H1 (cell line): ENCODE measurements at regions not wholly inside any gene's neighbourhood (a gene's known extent, or its start where the extent isn't known, plus 50 kb on each side); places are given as distances from the start of the nearest gene placed in this dataset.

Source experiments
- ASH2L ChIP-seq: fragments of 200-600, 300-600 bp; sonication (generic); IDR thresholded peaks from one replicate; pipeline ENCODE4 v1.7.1; 2017; ENCODE audit warnings: low read length
- CHD1 ChIP-seq: IDR thresholded peaks from 2 replicates; pipeline ENCODE4 v1.6.1; 2012; ENCODE audit warnings: low read depth, low read length, improper control_type of control experiment
- MAX ChIP-seq: IDR thresholded peaks from 2 replicates; pipeline ENCODE4 v1.6.1; 2012; ENCODE audit warnings: inconsistent platforms
- RNF2 ChIP-seq: fragments of 200-900, 300-1000 bp; sonication (generic); IDR thresholded peaks from 2 replicates; pipeline ENCODE4 v1.7.1; 2016; ENCODE audit warnings: borderline replicate concordance, low read depth, mild to moderate bottlenecking, antibody characterized with exemption, low read length; ENCODE audit not compliant: poor library complexity, severe bottlenecking; ENCODE audit errors: missing control alignments
- TCF12 ChIP-seq: IDR thresholded peaks from 2 replicates; pipeline ENCODE4 v1.6.1; 2011; ENCODE audit warnings: low read depth, mild to moderate bottlenecking, low read length

DNA sequence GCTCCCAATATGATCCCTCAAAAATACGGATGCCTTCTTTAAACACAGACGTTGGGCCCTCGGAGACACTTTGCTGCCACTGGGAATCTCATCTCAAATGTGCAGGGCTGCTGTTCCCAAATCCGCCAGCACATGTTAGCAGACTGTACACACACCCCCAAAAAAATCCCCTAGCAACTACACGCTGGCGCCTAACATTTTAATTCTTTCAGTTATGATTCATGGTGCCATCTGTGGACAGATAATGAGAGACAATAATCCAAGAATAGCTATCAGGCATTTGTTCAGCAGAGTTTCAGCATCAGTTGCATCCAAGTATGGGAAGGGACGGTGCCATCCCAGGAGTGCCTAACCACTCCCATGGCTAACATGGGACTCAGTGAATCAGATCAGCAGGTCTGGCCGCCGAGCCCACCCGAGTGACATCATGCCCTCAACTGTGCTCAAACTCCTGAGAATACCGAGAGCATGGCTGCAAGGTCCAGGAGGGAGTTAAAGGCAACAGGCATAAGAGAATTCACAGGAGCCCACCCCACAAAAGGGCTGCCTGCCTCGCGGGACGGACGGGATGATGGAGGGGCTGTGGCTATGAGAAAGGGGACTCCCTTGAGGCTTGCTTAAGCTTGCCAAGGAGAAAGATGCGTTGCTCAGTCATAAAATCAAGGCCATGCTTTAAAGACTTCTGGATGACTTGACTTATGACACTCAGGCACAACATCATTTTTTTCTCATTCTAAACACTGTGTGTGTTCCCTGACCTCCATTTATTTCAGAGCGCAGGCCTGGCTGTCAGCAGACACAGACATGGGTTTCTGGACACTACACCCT lies 337.0 kb downstream of the SHANK2 start (continued):
- no peak for TF ChIP-seq MAX
- no peak for TF ChIP-seq CHD1
- TF ChIP-seq RNF2: no peak
- no peak for TF ChIP-seq ASH2L
- TF ChIP-seq TCF12: no peak
